GM18520 (cell line): ENCODE measurements at regions not wholly inside any gene's neighbourhood (a gene's known extent, or its start where the extent isn't known, plus 50 kb on each side); places are given as distances from the start of the nearest gene placed in this dataset.
A peak's percentile ranks its signal among the peaks of the same experiment; 100 is the strongest.

ENCODE experiments used
- ATAC-seq: cut with Tn5 transposase; IDR thresholded peaks from one replicate; pipeline ENCODE4 v1.9.1; 2021; ENCODE audit not compliant: unreplicated experiment

DNA sequence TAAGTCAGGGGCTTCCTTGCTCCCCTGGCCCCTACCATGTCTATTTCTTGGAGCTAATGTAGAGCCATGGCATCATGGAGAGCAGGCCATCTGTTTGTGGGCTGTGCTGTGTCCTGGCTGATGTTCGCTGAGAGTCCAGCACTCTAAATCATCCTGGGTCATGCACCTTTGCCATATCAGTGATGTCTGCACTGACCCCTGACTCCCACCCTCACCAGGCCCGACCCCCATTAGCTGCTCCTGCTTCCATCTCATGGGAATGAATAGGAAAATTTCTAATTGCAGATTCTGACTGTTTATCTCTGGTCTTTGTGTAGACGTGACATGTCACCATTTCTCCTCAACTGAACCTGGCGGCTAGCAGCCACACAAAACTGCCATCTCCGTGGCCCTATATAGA is 236.9 kb downstream of the NSG2 start:
- ATAC-seq, result no peak

- ATAC-seq, result no peak
Measured at GRCh38 chr5:174283211-174284005, 237.9 kb downstream of the NSG2 start.

- peak; percentile 41 for ATAC-seq
Measured at GRCh38 chr5:174284873-174285272, 239.4 kb downstream of the NSG2 start.

- ATAC-seq, result no peak
Measured at GRCh38 chr5:174287761-174288160, 242.3 kb downstream of the NSG2 start.

DNA sequence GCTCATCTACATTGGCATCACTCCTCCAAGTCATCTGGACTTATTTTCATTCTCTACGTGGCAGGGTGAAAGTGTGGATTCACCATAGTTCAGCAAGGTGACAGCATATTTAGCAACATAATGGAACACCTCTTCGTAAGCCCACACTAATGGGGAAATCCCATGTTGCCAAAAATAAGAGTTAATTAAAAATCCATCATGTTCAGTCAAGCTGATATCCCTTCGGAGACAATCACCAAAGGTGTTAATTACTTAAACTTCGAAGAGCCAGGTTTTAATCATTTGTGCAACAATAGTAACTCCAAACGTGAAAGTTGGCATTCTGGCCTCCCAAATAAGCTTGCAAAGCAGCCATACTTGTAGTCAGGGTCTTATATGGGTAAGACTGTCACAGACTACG is 242.9 kb downstream of the NSG2 start:
- ATAC-seq, result no peak

DNA sequence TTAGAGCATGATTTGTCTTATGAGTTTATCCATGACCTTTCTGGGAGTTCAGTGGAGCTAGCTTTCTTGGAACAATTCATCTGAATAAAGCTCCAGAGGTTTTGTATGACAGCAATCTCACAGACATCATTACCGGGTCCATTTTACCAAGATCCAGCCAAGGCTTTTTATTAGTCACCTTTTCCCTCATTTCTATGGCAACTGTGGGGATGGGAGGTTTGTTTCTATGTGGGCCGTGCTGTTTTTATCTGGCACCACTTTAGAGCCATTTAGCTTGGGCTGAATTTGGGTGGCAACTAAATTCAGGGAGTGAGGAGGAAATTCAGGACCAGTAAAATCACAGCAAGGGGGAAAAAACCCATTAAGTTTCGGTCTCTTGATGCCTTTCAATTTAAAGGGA is 245.7 kb downstream of the NSG2 start:
- ATAC-seq, result no peak

- ATAC-seq, result no peak
Measured at GRCh38 chr5:174292348-174292747, 246.8 kb downstream of the NSG2 start.

DNA sequence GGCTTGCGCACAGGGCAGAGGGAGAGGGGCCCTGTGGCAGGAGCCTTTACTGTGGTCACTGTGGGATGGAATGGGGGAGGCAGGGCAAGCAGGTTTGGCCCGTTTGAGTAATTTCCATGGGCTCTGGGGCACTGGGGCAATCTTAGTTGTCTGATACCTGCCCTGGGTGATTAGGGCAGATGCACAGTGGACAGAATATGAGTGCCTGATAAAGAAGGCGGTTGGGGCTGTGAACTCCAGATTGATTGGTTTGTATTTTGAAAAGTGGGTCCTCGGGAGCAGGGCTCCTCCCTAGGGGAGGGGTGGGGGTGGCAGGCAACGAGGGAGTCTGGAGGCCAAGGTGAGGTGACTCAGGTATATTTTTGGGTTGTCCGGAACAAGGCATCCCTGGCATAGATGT is 247.5 kb downstream of the NSG2 start:
- no peak for ATAC-seq

DNA sequence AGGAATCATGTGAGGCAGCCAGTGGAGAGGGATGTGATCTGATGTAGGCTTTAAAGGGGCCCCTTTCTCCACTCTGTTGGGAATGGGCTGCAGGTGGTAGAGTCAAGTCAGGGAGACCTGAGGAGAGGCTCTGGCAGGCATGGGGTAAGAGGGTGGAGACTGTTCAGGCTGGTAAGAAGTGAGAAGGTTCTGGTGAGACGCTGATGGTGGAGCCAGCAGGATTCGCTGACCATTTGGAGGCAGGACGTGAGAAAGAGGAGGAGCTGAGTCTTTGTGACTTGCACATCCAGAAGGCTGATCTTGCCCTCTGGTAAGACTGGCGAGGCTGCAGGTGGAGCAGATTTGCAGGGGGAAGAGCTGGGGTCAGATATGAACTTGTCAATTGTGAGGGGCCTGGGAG is 248.0 kb downstream of the NSG2 start:
- ATAC-seq, result no peak

DNA sequence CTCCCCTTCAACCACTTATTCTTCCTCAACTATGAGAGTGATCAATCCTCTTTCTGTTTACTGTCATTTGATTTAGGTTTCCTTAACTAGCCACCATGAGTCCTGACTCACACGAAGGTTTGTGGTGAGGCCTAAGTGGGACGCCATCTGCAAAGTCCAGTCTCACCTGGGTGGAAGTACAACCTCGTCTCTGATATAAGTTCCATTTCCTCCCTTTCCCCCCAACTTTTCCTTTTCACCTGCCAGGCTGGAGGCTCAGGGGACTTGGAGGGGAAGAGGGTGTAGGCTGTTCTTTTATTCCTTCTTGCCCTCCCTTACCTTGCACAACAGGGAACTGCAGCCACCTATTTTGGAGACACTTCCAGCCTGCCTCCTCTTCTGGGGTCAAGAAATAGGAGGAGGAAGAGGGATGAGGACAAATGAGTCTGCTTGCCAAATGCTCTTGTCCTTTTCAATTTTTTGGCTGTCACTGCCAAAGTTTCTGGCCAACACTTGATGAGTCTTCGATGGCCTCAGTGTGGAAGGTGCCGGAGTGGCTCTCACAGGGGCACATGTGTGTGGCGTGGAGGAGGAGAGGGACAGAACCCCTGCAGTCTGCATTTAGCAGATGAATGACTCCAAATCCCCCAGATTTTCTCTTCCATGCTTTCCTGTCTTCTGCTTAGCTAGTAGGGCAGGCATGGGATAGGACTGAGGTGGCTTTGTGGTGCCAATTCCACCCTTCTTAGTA is 249.6 kb downstream of the NSG2 start:
- no peak for ATAC-seq

DNA sequence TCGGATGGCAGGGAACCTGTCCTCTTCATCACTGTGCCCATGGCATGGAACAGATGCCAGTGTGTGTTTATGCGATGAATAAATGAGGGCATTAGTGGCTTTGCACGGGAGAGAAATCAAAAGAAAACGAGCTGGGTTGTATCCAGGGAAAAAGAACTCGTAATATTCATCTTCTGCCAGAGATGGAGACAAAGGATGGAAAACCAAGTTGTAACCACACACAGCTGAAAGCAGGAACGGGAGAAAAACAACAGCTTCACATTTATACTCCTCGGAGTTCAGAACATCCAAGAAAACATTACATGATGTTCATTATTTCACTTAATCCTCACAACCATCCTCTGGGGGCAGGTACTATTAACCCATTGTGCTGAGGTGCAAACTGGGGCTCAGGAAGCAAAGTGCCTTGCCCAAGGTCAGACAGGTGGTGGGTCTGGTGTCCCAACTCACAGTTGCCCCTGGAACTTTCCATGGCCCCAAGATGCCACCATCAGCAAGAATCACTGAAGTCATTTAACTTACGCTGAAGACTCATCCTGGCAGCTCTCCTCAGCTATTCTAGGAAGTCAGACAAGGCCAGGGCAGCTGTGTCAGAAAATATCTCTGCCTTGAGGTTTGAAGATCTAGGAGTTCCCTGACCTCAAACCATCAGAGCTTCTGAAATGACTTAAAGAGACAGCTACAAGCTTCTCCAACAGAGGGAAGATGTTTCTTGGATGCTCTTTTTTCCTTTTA is 250.4 kb downstream of the NSG2 start:
- ATAC-seq, result no peak

DNA sequence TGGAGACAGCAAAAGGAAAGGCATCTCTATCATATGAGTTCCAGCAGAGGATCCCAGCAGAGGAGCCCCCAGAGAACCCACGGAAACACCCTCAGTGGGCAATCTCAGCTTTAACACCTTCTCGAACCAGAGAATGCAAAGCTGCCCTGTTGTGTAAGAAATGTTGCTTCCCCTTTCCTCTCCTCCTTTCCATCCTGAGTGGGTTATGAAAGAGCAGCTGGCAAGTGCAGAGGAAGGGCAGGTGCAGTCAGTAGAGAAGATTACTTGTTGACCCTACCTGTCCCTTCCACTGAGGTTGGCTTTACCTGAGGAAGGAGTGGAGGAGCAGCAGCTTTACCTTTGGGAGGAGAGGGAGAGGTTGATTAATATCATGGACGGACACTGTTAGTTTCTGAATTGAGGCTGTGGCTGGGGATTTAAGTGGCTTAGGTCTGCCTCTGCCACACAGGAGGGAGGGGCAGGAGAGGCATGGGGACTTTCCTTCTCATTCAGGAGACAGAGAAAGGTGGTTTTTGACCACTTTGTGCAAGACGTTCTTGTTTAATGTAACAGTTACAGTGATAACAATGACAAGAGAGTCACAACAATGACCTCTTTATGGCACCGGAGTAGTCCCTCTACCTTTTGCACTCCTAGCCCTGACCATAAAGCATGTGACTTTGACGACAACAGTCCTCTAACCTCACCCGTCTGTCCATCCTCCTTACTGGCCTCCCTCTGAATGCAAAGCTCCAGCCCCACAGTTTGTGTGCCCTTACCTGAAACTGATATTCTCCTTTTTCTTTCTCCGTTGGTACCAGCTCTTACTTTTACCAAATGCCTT is 254.8 kb downstream of the NSG2 start:
- ATAC-seq, result no peak

DNA sequence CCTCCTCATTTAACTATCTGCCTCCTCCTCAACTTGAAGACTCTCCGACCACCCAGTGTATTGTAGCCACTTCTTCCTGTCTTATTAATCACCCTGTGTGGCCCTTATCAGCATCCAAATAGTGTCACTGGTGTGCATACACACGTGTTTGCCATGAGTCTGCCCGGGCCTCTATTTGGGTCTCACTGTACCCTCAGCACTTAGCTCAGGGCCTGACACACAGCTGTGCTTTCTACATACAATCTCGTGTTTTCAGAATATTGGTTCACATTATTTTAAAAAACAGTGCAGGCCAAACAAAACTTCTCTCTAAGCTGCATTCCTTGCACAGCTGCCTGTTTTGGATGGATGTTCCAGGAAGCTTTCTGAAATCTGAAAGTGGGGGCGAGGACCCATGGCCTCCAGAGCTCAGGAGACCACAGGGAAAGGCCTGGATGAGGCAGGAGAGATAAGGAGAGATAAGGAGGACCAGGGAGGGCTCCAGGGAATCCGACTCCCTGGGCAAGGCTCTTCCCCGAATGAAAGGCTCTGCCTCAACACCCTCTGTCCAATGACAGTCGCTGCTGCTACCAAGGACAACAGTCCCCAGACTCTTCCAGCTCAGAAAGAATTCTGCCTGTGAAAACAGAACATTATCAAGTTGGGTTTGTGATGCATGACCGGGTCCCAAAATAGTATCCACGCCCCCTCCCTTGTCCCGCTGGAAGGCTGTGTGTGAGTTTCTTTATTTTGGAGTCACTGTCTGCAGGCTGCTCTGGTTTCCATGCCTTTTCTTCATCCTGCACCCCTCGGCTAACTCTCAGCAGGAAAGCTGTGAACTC is 255.6 kb downstream of the NSG2 start:
- ATAC-seq, result no peak

- ATAC-seq, result no peak
Measured at GRCh38 chr5:174301848-174302625, 256.5 kb downstream of the NSG2 start.

GRCh38 chr5:174303035-174303434 is 257.5 kb downstream of the NSG2 start:
- ATAC-seq, result no peak

GRCh38 chr5:174303437-174304045 is 258.0 kb downstream of the NSG2 start:
- no peak for ATAC-seq

GRCh38 chr5:174305241-174305681 is 259.8 kb downstream of the NSG2 start:
- no peak for ATAC-seq

- ATAC-seq, result no peak
Measured at GRCh38 chr5:174306345-174307030, 261.0 kb downstream of the NSG2 start.
